Fibroblast of villous mesenchyme (primary cell): ENCODE measurements at regions not wholly inside any gene's neighbourhood (a gene's known extent, or its start where the extent isn't known, plus 50 kb on each side); places are given as distances from the start of the nearest gene placed in this dataset.

Experiments
- DNase-seq: peaks from one replicate; pipeline ENCODE4 v3.0.0-alpha.2; 2010; ENCODE audit warnings: low read depth
- H3K4me3 ChIP-seq: 2 replicates; pipeline ENCODE4 v1.5.1; 2011; ENCODE audit warnings: low read depth, mild to moderate bottlenecking, low read length
- CTCF ChIP-seq: IDR thresholded peaks from 2 replicates; pipeline ENCODE4 v1.5.1; 2012; ENCODE audit warnings: low read depth, mild to moderate bottlenecking, low read length; ENCODE audit not compliant: insufficient read depth

DNA sequence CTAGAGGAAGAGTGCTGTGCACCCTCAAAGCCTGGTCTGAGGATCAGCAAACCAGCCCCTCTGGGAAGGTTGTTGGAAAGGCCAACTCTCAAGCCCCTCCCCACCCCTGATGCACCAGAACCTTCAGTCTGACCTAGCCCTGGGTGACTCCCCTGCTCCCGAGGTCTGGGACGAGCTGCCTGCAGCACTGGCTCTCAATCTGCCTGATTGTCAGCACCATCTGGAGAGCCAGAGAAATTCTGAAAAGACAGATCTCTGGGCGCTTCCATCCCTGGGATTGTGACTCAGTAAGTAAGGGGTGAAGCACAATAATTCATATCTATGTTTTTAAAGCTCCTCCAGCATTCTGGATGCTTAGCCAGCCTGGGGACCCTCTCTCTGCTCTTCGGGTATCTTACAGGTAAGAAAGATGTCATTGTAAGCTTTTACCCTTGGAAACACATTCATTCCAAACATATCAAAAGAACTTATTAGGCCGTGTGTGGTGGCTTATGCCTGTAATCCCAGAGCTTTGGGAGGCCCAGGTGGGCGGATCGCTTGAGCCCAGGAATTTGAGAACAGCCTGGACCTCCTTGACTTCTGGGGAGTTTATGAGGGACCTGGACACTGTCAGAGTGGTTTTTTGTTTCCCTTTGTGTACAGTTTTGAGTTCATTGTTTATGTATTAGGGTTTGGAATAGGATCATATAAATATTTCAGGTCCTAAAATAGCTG, 147.5 kb downstream of the KCNJ12 start:
- no peak overlapping the region for H3K4me3 ChIP-seq
- peak; percentile 39 for DNase-seq
- TF ChIP-seq CTCF = no peak

GRCh38 chr17:21524211-21524591, 148.0 kb downstream of the KCNJ12 start:
- no peak for TF ChIP-seq CTCF
- peak; percentile 89 for DNase-seq
- H3K4me3 ChIP-seq = no peak overlapping the region

DNA sequence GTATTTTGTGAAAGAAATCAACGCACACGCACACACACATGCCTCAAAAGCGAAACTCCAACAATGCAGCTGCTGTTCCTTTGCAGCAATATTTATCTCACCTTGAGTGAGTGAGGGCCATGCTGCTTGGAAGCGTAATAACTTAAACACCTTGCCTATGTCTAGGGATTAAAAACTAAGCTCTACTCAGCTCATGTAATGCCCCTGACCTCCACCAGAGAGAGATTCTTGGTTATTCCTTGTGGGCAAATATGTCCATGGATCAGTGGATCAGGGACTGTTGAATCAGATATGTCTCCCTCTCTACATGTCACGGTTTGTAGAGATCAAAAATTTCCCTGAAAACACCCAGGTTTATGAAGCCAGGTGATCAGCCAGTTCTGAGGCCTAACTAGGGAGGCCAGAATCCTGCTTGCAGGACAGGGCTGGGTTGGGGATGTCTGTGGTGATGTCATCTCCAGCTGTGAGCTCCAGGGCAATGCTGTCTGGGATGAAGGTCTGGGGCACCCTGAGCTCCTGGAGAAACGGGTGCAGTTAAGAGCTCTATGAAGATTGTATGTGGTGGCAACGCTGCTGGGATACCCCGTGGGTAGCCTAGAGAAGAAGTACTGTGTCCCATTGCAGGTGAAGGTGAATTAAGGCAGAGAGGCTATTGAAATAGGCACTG, 149.4 kb downstream of the KCNJ12 start:
- no peak for DNase-seq
- H3K4me3 ChIP-seq = no peak overlapping the region
- peak; percentile 17 for TF ChIP-seq CTCF

DNA sequence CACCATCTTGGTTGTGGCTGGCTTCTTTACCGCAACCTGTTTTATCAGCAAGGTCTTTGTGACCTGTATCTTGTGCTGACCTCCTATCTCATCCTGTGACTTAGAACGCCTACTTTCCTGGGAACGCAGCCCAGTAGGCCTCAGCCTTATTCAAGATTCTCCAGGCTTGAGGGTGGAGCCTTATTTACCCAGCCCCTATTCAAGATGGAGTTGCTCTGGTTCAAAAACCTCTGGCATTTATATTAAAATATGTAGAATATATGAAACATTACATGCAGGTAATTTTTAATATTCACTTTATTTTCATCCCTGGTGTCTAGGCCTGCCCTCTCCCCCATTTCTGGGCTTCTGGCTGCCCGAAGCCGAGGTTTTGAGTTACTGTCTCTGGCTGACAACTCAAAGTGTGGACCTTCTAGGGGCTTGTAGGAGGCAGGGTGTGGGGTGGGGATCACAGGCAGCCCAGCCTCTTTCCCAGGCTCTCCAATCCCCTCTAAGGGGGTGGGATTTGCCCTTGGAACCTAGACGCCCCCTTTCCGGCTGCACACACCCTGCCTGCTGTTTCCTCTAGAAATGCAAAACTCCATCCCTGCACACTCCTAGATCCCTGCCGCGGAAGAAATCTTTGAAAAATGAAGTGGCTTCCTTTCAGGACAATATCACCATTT, 152.0 kb downstream of the KCNJ12 start:
- DNase-seq = no peak
- no peak for TF ChIP-seq CTCF
- H3K4me3 ChIP-seq = no peak overlapping the region

DNA sequence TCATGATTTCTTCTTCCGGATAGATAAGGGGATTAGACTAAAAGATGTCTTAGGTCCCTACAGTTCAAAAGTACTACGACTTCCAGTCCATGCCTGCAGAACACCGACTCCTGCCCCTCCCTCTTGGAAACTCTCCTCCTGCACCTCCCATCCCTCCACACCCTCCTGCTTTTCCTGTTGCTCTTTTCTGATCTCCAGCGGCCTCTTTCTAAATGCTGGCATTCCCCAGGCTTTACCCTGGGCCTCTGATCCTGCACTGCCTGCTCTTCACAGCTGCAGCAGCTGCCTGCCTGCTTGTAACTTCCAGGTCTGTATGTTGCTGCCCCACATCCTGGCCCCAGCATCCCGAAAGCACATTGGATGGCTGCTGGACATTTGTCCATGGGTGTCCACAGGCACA, 154.2 kb downstream of the KCNJ12 start:
- TF ChIP-seq CTCF = no peak
- DNase-seq = no peak
- H3K4me3 ChIP-seq = no peak overlapping the region

- no peak overlapping the region for H3K4me3 ChIP-seq
- TF ChIP-seq CTCF = no peak
- DNase-seq = no peak
Observed at GRCh38 chr17:21530841-21531240, 154.7 kb downstream of the KCNJ12 start.
